ENCODE measurements at regions not wholly inside any gene's neighbourhood (a gene's known extent, or its start where the extent isn't known, plus 50 kb on each side); places are given as distances from the start of the nearest gene placed in this dataset.

GRCh38 chr20:51939259-51939585 is 136.9 kb upstream of the SALL4 start:
- Histone ChIP-seq H3K9ac (replicated peaks in 1 of 4; ENCODE audit: extremely low read depth in 1 of 4, low read depth in 3 of 4, low read length in 3 of 4) (no peak overlapping the region), H3K27me3 (replicated peaks in 1 of 4; ENCODE audit: control insufficient read depth in 3 of 4, extremely low read depth in 1 of 4, insufficient read depth in 3 of 4, low read length in 3 of 4) (no peaks in the 10 kb centered on the region), H2BK20ac (ENCODE audit: low read length) (no peak overlapping the region), H3K9me3 (ENCODE audit: insufficient read depth in 2 of 2, low read depth in 1 of 2, low read length in 1 of 2) (no peaks in the 10 kb centered on the region), H3K79me2 (ENCODE audit: control insufficient read depth in 1 of 2, insufficient read depth in 2 of 2, low read length in 2 of 2) (no peaks in the 10 kb centered on the region), H3K4me2 (ENCODE audit: insufficient read depth in 1 of 2, low read depth in 2 of 2, low read length in 2 of 2) (no peak overlapping the region), H2BK12ac (ENCODE audit: low read depth, low read length) (no peak overlapping the region), H3K27ac (ENCODE audit: low read depth, low read length) (no peak overlapping the region), H3K56ac (replicated peaks; ENCODE audit: insufficient read length, low read depth, low read length) (no peak overlapping the region), H2AFZ (ENCODE audit: low read length) (no peak overlapping the region), H4K20me1 (replicated peaks in 1 of 2; ENCODE audit: control insufficient read depth in 1 of 2, insufficient read depth in 2 of 2, low read length in 2 of 2) (no peaks in the 10 kb centered on the region), H2AK5ac (ENCODE audit: low read depth, low read length) (no peak overlapping the region), H3K18ac (ENCODE audit: extremely low read depth, low read length) (no peak overlapping the region), H3K4ac (replicated peaks; ENCODE audit: insufficient read length, low read depth, low read length) (no peak overlapping the region), H2BK120ac (replicated peaks; ENCODE audit: low read depth, low read length) (no peak overlapping the region), H3K23me2 (ENCODE audit: low read depth, low read length) (no peaks in the 10 kb centered on the region), H4K5ac (ENCODE audit: insufficient read length, low read depth, low read length) (no peak overlapping the region), H2BK5ac (ENCODE audit: low read depth, low read length) (no peak overlapping the region), H4K8ac (ENCODE audit: extremely low read depth, insufficient read depth, low read length) (no peak overlapping the region), H3K79me1 (ENCODE audit: low read depth, low read length) (no peaks in the 10 kb centered on the region), H3K4me1 (replicated peaks in 1 of 4; ENCODE audit: control insufficient read depth in 3 of 4, insufficient read depth in 4 of 4, low read length in 3 of 4) (no peaks in the 10 kb centered on the region), H3K14ac (ENCODE audit: insufficient read length) (no peak overlapping the region), H3K23ac (ENCODE audit: insufficient read length) (no peak overlapping the region), H2BK15ac (ENCODE audit: low read length) (no peak overlapping the region), H4K91ac (replicated peaks; ENCODE audit: insufficient read length, low read length) (no peak overlapping the region), H3K36me3 (ENCODE audit: control insufficient read depth in 2 of 4, insufficient read depth in 4 of 4, low read length in 3 of 4) (no peaks in the 10 kb centered on the region), H3K4me3 (ENCODE audit: extremely low read depth in 1 of 4, insufficient read depth in 2 of 4, low read depth in 3 of 4, low read length in 4 of 4) (no peak overlapping the region)
- FAIRE-seq: no peak
- 93% methylated on average over 6 of the region's 6 CpGs; no CpG with 5 or more reads in 1 of the 2 experiments for WGBS, 2 experiments (ENCODE audit: extremely low coverage in 1 of 2, insufficient coverage in 1 of 2, insufficient read length in 1 of 2, insufficient replicate concordance in 2 of 2, low coverage in 1 of 2, low lambda C conversion rate in 2 of 2, missing lambda C conversion rate in 1 of 2)
- no peak for DNase-seq (ENCODE audit: low read depth in 1 of 2, low spot score in 2 of 2)
- POLR2A ChIA-PET (ENCODE audit: partially characterized antibody): no interaction called here
- TF ChIP-seq KDM4A (IDR thresholded peaks at IDR 0.05; ENCODE audit: low read depth, low read length, severe bottlenecking): no peak
- TF ChIP-seq NRF1 (IDR thresholded peaks at IDR 0.05; ENCODE audit: low read depth, low read length): no peak
- no peak for TF ChIP-seq BRCA1 (IDR thresholded peaks at IDR 0.05; ENCODE audit: low read depth, low read length)
- TF ChIP-seq GABPA (IDR thresholded peaks at IDR 0.05; ENCODE audit: borderline replicate concordance, insufficient read depth, low read length): no peak
- TF ChIP-seq RBBP5 (IDR thresholded peaks at IDR 0.05; ENCODE audit: borderline replicate concordance, low read depth, low read length): no peak
- no peak for TF ChIP-seq MAX (IDR thresholded peaks at IDR 0.05)
- no peak for TF ChIP-seq CBX8 (IDR thresholded peaks at IDR 0.05; ENCODE audit: borderline replicate concordance, low read depth, low read length)
- CTCF ChIA-PET (ENCODE audit: partially characterized antibody): interaction anchor here (2.2 kb wide), 1 partner anchor 27 kb away, joined by 8 read pairs; no protein-coding TSS in a partner anchor

Measured in H1 (cell line).